ENCODE measurements at regions not wholly inside any gene's neighbourhood (a gene's known extent, or its start where the extent isn't known, plus 50 kb on each side); places are given as distances from the start of the nearest gene placed in this dataset.

DNA sequence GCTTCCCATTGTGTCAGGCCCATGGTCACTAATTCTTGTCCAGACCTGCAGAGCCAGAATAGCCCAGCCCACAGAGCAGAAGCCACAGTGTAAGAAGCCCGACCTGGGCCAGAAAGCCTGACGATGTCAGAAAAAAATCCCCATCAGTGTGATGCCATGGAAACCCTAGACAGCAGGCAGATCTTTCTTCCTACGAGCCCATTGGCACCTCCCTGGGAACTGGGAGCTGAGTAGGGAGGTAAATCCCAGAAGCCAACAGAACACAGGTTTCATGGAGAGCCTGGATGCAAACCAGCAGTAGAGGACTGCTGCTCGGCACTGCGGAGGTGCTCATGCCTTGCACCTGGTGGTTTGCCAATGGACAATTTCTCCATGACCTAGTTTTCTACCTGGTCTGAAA lies 82.2 kb upstream of the SLC22A16 start:
- DNase-seq (ENCODE audit: low read depth) = no peak
- H3K4me3 ChIP-seq (ENCODE audit: low read depth, low read length) = no peak overlapping the region

DNA sequence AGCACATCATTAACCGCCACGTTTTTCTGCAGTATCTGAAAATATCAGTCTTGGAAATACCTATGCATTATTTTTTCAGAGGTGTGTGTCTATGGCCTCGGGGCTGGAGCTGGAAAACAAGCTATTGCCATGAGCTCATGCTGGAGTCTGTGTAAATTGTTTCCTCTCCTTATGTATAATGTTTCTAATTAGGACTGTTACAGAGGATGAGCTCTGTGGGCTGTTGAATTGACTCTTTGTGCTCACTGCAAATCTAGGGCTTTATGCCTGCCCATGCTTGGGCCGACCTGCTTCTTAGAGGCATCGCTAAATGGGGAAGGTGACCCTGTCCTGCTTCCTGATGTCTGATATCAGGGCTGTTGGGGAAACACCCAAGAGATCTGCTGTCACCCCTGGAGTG lies 80.8 kb upstream of the SLC22A16 start:
- DNase-seq (ENCODE audit: low read depth) = no peak
- no peak overlapping the region for H3K4me3 ChIP-seq (ENCODE audit: low read depth, low read length)

DNA sequence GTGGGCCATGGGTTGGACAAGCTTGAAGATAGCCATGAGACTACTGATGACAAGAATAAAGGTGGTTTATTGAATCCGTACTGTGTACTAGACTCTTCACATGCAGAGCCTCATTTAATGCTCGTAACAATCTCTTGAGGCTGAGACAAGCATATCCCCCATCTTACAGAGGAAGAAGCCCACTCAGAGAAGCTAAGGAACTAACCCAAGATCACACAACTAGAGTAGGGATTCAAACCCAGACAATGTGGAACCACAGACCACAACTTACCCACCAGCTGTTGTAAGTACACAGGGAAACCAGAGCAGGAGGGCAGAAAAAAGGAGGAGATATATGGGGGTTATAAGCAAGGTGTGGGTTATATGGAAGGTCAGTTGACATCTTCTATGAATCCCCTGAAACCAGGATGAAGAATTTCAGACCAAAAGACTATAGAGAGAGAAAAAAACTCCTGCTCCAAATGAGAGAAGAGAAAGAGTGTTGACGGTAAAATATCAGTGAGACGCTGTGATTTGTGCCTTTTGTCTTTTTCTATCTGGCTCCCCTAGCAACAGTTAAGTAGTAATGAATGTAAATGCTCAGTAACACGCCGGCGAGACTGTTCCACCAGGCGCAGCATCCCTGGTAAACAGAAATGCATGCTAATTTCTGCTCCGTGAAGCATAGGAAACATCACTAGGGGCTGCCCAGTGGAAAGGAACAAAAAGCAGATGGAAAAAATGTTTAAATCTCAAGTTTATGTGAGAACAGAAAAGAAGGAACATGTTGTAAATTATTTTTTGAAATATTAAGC lies 80.1 kb upstream of the SLC22A16 start:
- H3K4me3 ChIP-seq (ENCODE audit: low read depth, low read length) = no peak overlapping the region
- DNase-seq (ENCODE audit: low read depth) = no peak

DNA sequence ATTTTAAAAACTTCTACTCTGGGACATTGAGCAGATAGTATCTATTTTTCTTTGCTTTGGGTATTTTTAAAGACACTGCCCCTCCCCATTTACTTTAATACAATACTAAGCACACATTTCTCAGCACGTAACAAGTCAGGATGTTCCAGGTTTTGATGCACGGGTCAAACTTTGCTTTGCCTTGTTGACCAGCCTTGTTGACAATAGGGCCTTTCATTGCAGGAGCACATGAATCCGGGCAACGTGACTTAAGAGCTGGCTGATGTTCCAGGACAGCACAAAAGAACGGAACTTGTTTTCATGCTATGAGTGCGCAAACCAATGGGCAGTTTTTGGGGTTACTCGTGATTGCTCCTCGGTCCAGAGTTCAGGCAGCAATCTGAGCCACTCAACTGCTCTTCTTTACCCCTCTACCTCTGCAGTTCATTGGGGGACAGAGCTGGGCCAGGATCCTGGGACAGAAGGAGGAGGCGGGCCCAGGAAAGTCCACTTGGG lies 78.6 kb upstream of the SLC22A16 start:
- DNase-seq (ENCODE audit: low read depth) = no peak
- H3K4me3 ChIP-seq (ENCODE audit: low read depth, low read length) = no peak overlapping the region

- no peak overlapping the region for H3K4me3 ChIP-seq (ENCODE audit: low read depth, low read length)
- DNase-seq (ENCODE audit: low read depth) = no peak
Measured at GRCh38 chr6:110554441-110554840, 78.0 kb upstream of the SLC22A16 start.

- no peak overlapping the region for H3K4me3 ChIP-seq (ENCODE audit: low read depth, low read length)
- no peak for DNase-seq (ENCODE audit: low read depth)
Measured at GRCh38 chr6:110552901-110553641, 76.7 kb upstream of the SLC22A16 start.

DNA sequence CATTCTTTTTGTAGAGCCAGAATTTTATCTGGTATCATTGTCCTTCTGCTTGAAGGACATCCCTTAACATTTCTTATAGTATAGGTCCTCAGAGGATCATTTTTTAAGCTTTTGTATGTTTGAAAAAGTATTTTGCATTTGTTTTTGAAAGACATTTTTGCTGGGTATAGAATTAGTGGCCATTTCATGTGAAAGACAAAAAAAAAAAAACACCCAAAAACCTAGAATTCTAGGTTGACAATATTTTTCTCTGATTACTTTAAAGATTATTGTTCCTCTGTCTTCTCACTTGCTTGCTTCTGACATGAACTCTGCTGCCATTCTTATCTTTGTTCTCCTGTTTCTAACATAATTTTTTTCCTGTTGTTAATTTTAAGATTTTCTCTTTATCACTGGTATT lies 75.7 kb upstream of the SLC22A16 start:
- H3K4me3 ChIP-seq (ENCODE audit: low read depth, low read length) = no peak overlapping the region
- DNase-seq (ENCODE audit: low read depth) = no peak

GRCh38 chr6:110551088-110551487 lies 74.7 kb upstream of the SLC22A16 start:
- no peak for DNase-seq (ENCODE audit: low read depth)
- H3K4me3 ChIP-seq (ENCODE audit: low read depth, low read length) = no peak overlapping the region

- no peak for DNase-seq (ENCODE audit: low read depth)
- H3K4me3 ChIP-seq (ENCODE audit: low read depth, low read length) = no peak overlapping the region
Measured at GRCh38 chr6:110550353-110550752, 73.9 kb upstream of the SLC22A16 start.

DNA sequence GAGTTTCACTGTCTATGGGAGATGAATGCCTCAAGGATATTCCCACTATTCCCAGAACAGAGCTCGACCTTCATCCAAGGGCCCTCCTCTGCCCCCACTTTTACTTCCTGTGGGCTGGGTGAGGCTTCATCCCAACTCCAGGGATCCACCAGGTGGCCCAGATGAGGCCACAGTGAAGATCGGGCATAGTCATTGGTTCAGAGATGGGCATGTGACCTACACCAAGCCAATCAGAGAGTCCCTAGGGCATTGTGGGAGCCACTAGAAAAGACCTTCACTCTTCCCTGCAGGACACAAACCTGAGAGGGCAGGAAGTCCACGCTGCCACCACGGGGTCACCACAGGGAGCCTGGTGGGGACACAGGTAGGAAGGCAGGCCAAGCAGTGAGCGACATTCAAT lies 72.9 kb upstream of the SLC22A16 start:
- no peak for DNase-seq (ENCODE audit: low read depth)

GRCh38 chr6:110548110-110548847 lies 71.9 kb upstream of the SLC22A16 start:
- no peak for DNase-seq (ENCODE audit: low read depth)
- no peak overlapping the region for H3K4me3 ChIP-seq (ENCODE audit: low read depth, low read length)

More for the DNA sequence above, 72.9 kb upstream of the SLC22A16 start:
- no peak overlapping the region for H3K4me3 ChIP-seq (ENCODE audit: low read depth, low read length)

DNA sequence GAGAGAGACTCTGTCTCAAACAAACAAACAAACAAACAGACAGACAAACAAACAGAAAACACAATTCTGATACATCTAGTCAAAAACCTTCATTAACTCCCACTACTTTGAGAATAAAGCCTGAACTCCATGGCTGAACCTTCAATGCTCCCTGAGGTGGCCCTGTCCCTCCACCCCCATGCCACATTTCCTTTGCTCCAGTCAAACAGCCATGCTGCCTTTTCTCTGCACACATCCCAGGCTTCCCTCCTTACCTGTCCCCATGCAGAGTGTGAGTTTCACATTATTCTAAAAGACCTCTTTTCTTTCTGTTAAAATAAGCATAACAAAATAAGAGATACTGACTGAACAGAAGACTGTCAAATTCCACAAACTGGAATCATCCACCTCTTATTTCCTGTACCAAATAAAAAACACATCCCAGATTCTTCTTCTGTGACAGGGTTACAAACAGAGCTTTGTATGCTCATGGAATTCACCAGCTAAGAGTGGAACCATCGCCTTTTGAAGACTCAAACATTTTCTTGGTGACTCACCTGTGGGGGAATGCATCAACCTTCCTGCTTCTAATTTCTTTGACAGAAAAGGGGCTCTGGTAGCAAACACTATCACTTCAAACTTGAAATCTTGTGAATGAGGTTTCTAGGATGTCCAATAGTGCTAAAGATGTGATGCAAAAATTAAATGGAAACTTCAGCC lies 71.0 kb upstream of the SLC22A16 start:
- DNase-seq (ENCODE audit: low read depth) = peak; percentile 19
- H3K4me3 ChIP-seq (ENCODE audit: low read depth, low read length) = no peak overlapping the region

- DNase-seq (ENCODE audit: low read depth) = no peak
- no peak overlapping the region for H3K4me3 ChIP-seq (ENCODE audit: low read depth, low read length)
Measured at GRCh38 chr6:110545081-110545872, 68.9 kb upstream of the SLC22A16 start.

DNA sequence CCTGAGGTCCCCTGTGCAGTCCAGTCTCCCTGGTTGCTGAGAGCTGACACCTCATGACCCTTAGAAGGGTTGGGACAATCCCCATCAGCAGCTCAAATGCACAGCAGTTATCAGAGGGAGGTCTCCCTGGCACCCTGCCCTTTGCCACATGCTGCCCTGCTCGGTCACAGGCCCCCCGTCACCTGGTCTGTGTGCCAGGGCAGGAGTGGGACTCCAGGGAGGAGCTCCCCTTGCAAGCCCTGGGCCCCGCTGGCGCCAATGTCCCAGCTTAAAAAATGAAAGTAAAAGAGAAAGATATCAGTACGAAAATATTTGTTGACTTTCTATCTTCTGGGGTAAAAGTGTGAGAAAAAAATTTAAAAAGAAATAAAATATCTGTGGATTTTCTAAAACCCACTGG lies 68.1 kb upstream of the SLC22A16 start:
- H3K4me3 ChIP-seq (ENCODE audit: low read depth, low read length) = no peak overlapping the region
- no peak for DNase-seq (ENCODE audit: low read depth)

GRCh38 chr6:110543106-110543505 lies 66.7 kb upstream of the SLC22A16 start:
- H3K4me3 ChIP-seq (ENCODE audit: low read depth, low read length) = no peak overlapping the region
- no peak for DNase-seq (ENCODE audit: low read depth)

DNA sequence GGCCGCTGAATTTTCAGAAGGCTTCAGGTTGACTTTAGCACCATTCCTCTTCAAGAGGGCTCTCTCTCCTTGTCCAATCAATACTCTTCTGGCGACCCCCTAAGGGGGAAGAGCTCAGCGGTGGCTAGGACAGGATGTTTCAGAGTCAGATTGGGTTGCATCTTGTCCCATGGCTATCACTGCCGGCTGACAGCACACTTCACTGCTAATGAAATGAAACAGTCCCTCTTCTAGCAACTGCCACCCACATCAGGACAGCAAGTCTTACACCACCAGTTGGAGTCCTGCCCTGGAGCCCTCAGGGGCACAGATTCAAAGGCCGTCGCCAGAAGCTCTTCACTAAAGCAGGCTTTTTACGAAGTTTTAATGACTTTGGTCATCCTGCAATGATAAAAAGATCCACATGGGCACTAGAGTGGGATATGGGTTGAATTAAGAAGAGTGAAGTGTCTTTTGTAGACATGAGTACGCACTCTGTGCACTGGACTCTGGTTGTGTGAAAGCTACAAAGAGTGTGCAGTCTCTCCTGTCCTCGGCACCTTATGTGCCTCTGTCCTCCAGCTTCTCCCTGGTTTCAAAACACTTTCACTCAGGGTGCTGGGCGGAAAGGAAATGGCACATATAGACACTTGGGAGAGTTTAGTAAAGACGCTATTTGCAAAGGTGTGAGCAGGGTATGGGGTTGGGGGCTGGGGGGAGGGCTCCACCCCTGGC lies 66.1 kb upstream of the SLC22A16 start:
- no peak for DNase-seq (ENCODE audit: low read depth)
- H3K4me3 ChIP-seq (ENCODE audit: low read depth, low read length) = no peak overlapping the region

GRCh38 chr6:110541701-110542309 lies 65.4 kb upstream of the SLC22A16 start:
- no peak for DNase-seq (ENCODE audit: low read depth)
- H3K4me3 ChIP-seq (ENCODE audit: low read depth, low read length) = no peak overlapping the region
